GM10266 (cell line): ENCODE measurements at regions not wholly inside any gene's neighbourhood (a gene's known extent, or its start where the extent isn't known, plus 50 kb on each side); places are given as distances from the start of the nearest gene placed in this dataset.

Experiments
- DNase-seq: peaks from one replicate; pipeline ENCODE4 v3.0.0; 2012; ENCODE audit errors: extremely low spot score
- TF ChIP-seq, protein P1 (sequence below): IDR thresholded peaks from 2 replicates; pipeline ENCODE4 v1.5.1; 2012; ENCODE audit warnings: mild to moderate bottlenecking, low read depth; ENCODE audit not compliant: control insufficient read depth, insufficient read depth; ENCODE audit errors: missing control alignments

DNA sequence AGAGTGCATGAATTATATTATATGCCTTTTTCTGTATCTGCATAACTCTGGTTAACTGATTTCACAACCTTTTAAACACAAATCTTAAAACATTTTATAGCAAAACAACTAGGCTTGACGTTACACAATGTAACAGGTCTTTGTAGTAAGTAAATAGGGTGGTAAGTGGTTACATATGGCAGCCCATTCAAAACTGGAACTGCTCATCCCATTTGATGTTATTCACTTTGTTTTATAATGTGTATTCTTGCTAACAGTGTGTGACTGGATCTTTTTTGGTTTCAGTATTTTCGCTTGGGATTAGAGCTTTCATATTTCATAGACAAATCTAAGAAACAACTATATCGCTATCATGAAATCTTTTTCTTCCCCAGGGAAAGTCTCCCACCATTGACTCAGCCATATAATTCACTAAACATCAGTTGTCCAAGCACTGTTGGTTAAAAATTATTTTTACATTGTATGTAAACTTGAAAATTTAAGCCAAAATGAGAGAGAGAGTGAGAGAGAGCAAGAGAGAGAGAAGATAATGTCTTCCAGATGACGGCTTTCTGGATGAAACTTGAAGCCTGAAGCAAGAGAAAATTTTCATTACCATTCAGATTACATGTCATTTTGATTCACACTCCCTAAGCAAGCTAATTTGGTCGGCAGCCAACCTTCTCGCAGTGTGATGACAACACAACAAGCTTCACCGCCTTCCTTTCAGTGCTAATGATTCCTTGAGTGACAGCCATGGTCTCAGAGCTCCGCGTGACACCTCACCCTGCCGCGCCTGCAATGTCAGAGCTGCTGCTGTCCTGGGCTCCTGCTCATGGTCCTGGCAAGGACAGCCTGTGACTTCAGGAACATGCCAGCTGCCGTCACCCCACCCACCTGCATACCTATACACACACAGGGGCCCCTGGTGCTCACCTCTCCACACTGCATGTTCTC lies 946.9 kb upstream of the SOX11 start:
- TF ChIP-seq, protein P1, sequence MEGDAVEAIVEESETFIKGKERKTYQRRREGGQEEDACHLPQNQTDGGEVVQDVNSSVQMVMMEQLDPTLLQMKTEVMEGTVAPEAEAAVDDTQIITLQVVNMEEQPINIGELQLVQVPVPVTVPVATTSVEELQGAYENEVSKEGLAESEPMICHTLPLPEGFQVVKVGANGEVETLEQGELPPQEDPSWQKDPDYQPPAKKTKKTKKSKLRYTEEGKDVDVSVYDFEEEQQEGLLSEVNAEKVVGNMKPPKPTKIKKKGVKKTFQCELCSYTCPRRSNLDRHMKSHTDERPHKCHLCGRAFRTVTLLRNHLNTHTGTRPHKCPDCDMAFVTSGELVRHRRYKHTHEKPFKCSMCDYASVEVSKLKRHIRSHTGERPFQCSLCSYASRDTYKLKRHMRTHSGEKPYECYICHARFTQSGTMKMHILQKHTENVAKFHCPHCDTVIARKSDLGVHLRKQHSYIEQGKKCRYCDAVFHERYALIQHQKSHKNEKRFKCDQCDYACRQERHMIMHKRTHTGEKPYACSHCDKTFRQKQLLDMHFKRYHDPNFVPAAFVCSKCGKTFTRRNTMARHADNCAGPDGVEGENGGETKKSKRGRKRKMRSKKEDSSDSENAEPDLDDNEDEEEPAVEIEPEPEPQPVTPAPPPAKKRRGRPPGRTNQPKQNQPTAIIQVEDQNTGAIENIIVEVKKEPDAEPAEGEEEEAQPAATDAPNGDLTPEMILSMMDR, result no peak
- DNase-seq, result no peak

DNA sequence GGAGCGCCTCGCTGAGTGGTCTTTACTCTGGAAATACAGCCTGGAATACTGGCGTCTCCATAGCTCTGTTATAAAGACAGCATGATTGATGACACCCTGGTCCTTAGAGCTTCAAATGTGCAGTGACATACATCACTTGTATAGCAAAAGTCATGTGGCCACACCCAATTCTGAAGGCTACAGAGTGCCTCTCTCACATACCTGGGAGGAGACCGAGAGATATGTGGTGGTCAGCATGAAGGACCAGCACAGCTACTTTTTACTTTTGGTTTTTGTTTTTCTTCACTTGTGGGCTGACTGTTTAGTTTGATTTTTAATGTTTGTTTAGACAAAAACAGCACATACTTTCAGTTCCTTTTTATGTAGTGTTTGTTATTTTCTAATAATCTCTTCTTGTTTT lies 938.5 kb upstream of the SOX11 start:
- TF ChIP-seq, protein P1, result no peak

DNA sequence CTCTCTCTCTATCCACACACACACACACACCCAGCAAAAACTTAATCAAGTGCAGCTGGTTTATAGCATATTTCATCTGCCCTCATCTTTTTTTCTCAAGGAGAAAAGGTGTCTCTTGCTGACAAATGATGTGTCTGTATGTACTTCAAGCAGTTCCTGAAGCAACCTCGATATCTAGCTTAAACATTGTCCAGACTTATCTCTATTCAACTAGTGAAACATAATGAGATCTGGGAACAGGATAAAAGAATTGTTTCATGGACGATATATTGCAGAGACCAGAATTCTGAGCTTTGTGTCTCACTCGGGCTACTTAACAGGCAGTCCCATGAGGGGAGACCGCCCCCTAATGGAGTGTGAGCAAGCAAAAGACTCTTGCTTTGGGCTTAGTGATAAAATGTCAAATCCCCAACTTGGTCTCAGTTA lies 929.2 kb upstream of the SOX11 start:
- no peak for DNase-seq
- TF ChIP-seq, protein P1, result no peak

More for the DNA sequence above, 938.5 kb upstream of the SOX11 start:
- no peak for DNase-seq

DNA sequence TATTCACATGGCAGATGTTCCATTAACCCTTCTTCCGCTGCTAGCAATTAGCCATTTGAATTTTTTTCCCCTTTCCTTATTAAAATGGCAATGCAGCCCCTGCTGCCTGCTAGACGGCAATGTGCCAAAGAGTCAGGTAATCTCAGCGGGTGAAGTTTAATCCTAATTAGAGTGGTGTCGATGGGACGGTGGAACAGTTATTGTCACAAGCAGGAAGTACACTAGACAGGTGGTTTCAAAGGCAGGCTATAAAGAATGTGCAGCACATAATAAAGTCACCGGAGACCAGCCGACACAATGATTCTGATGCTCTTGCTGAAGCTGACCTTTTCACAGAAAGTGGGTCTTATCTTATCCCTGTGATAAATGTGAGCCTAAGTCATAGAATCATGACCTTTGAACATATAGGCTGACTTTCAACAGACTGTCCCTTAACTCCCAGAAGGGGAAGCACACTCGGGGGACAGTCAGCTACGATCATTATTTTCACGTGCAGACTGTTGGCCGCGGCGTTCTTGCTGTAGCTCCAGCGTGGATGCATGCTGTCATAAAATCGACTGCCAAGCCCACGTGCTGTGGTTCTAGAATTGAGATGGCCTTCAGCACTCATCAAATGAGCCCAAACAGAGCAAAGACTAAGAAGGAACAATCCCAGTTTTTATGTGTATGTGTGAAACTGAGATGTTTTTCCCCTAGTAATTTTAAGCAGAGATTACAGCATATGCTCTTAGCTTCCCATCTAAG lies 926.2 kb upstream of the SOX11 start:
- TF ChIP-seq, protein P1, result no peak
- no peak for DNase-seq

DNA sequence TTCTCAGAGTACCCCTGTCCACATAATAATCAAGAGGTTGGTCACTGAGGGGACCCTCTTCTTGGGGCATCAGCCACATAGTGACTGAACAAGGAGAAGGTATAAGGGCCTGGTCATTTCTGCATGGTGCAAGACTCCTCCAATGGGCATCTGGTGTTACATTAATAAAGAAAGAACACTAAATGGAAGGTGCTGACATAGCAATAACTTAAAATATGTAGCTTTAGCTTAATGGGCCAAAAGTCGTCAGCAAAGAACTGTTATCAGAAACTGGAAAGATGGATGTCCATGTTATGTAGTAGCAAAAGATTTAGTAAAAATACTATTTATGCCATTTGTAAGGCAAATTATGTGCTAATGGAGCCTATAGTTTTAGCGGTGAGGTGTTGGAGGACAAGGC lies 916.5 kb upstream of the SOX11 start:
- DNase-seq, result no peak
- TF ChIP-seq, protein P1, result no peak

DNA sequence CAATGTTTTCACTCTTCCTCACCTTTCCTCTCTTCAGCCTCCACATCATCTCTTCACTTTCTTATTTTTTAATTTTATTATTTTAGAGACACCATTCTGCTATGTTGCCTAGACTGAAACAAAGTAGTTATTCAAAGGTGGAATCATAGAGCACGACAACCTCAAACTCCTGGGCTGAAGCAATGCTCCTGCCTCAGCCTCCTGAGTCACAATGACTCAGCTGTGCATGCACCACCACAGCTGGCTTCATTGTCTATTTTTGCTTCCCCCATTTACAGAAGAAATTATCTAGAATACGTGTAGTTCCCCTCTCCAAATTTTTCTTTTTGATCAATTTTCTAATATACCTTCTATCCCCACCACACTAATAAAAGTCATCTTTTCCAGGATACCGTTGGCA lies 911.5 kb upstream of the SOX11 start:
- TF ChIP-seq, protein P1, result no peak
- DNase-seq, result no peak

DNA sequence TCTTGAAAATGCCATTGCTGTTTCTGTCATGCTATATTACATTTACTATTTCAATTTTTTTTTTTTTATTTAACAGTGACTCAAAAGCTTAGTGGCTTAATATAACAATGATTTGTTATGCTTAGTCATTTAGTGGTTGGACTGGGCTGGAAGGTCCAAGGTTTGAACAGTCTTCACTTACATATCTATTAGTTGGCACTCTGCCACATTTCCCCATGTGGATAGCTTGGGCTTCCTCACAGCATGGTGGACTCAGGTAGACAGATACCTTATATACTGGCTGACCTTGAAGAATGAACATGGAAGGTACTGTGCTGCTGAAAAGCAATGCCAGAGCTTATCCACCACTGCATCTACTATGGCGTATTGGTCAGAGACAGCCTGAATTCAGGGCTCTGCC lies 909.5 kb upstream of the SOX11 start:
- TF ChIP-seq, protein P1, result no peak
- no peak for DNase-seq
